GM23338 (cell line): ENCODE measurements at regions not wholly inside any gene's neighbourhood (a gene's known extent, or its start where the extent isn't known, plus 50 kb on each side); places are given as distances from the start of the nearest gene placed in this dataset.
"Not testable (repeated sequence)": the region's sequence is repeated elsewhere in the genome, so short reads cannot be mapped to it uniquely, and the experiment has no call there.

Experiments used
- ATAC-seq: fragments of 200-7000 bp; cut with Tn5 transposase; 3 replicates; pipeline ENCODE4 v1.9.1; 2020
- DNase-seq: peaks from one replicate; pipeline ENCODE4 v3.0.0-alpha.2; 2015; ENCODE audit warnings: low spot score
- H2AFZ ChIP-seq: fragments of 200-600 bp; sonication (generic); 2 replicates; pipeline ENCODE4 v1.8.0; 2016; ENCODE audit warnings: antibody characterized with exemption, mild to moderate bottlenecking, moderate library complexity
- H3F3A ChIP-seq: fragments of 200-600 bp; sonication (generic); replicated peaks from 2 replicates; pipeline ENCODE4 v1.8.0; 2017; ENCODE audit warnings: antibody characterized with exemption, mixed run types, low read depth
- H3K27ac ChIP-seq: fragments of 200-600 bp; sonication (generic); 2 replicates; pipeline ENCODE4 v1.6.1; 2016; ENCODE audit warnings: low read depth
- H3K27me3 ChIP-seq: fragments of 200-600 bp; sonication (generic); 2 replicates; pipeline ENCODE4 v1.8.0; 2016; ENCODE audit warnings: mild to moderate bottlenecking, mixed run types, moderate library complexity; ENCODE audit not compliant: insufficient read depth
- H3K36me3 ChIP-seq: fragments of 200-600 bp; sonication (generic); 2 replicates; pipeline ENCODE4 v1.8.0; 2016; ENCODE audit warnings: mild to moderate bottlenecking; ENCODE audit not compliant: insufficient read depth
- H3K4me1 ChIP-seq: fragments of 200-600 bp; sonication (generic); 2 replicates; pipeline ENCODE4 v1.8.0; 2016; ENCODE audit warnings: mild to moderate bottlenecking, moderate library complexity; ENCODE audit not compliant: insufficient read depth
- H3K4me2 ChIP-seq: fragments of 200-600 bp; sonication (generic); 2 replicates; pipeline ENCODE4 v1.7.1; 2017; ENCODE audit warnings: mixed run types
- H3K4me3 ChIP-seq: fragments of 200-600 bp; sonication (generic); 2 replicates; pipeline ENCODE4 v1.6.1; 2016; ENCODE audit warnings: mixed run types
- H3K79me2 ChIP-seq: fragments of 200-600 bp; sonication (generic); replicated peaks from 2 replicates; pipeline ENCODE4 v1.8.0; 2017; ENCODE audit warnings: mild to moderate bottlenecking; ENCODE audit not compliant: insufficient read depth
- H3K9me2 ChIP-seq: fragments of 200-600 bp; sonication (generic); 2 replicates; pipeline ENCODE4 v1.8.0; 2017; ENCODE audit not compliant: insufficient read depth
- H4K20me1 ChIP-seq: fragments of 200-600 bp; sonication (generic); replicated peaks from 2 replicates; pipeline ENCODE4 v1.8.0; 2017; ENCODE audit warnings: mild to moderate bottlenecking; ENCODE audit not compliant: insufficient read depth
- H3K27ac Mint-ChIP-seq: 2 replicates; pipeline ENCODE4 v1.8.0; 2020; ENCODE audit warnings: inconsistent platforms, mild to moderate bottlenecking, moderate library complexity, mixed read lengths
- H3K27me3 Mint-ChIP-seq: 3 replicates; pipeline ENCODE4 v1.8.0; 2022; ENCODE audit warnings: low read depth, mild to moderate bottlenecking, moderate library complexity, mixed read lengths, inconsistent platforms; ENCODE audit not compliant: insufficient read depth, poor library complexity
- H3K36me3 Mint-ChIP-seq: 3 replicates; pipeline ENCODE4 v1.8.0; 2021; ENCODE audit warnings: low read depth, mild to moderate bottlenecking, inconsistent platforms, moderate library complexity, mixed read lengths
- H3K4me1 Mint-ChIP-seq: 3 replicates; pipeline ENCODE4 v1.8.0; 2020; ENCODE audit warnings: mild to moderate bottlenecking, inconsistent platforms, mixed read lengths
- H3K4me3 Mint-ChIP-seq: 3 replicates; pipeline ENCODE4 v1.8.0; 2021; ENCODE audit warnings: moderate library complexity, mild to moderate bottlenecking, inconsistent platforms, mixed read lengths
- H3K9me3 Mint-ChIP-seq: 3 replicates; pipeline ENCODE4 v1.8.0; 2020; ENCODE audit warnings: moderate library complexity, mild to moderate bottlenecking, inconsistent platforms, mixed read lengths
- CREB1 ChIP-seq: fragments of 250-450 bp; sonication (Bioruptor Pico); IDR thresholded peaks from 2 replicates; pipeline ENCODE4 v1.5.0; 2020; ENCODE audit warnings: low read depth, mild to moderate bottlenecking, moderate library complexity
- CTCF ChIP-seq, 2 experiments: fragments of 200-600 bp in 1 of 2; sonication (generic) in 1 of 2; conservative IDR thresholded peaks; 2 replicates each; pipeline versions ENCODE4 v1.5.1 to v1.6.1; 2016 to 2017; ENCODE audit warnings: antibody characterized with exemption in 2 of 2, low read depth in 2 of 2, mild to moderate bottlenecking in 2 of 2, moderate library complexity in 1 of 2
- ETS1 ChIP-seq: IDR thresholded peaks from 2 replicates; pipeline ENCODE4 v1.6.1; 2016; ENCODE audit warnings: antibody characterized with exemption
- EZH2 ChIP-seq: fragments of 200-600 bp; sonication (generic); IDR thresholded peaks from one replicate; pipeline ENCODE4 v1.8.0; 2017; ENCODE audit warnings: antibody characterized with exemption, mild to moderate bottlenecking, low read depth; ENCODE audit not compliant: unreplicated experiment
- EZH2phosphoT487 ChIP-seq: fragments of 200-600 bp; sonication (generic); IDR thresholded peaks from one replicate; pipeline ENCODE4 v1.8.1; 2018; ENCODE audit warnings: antibody characterized with exemption; ENCODE audit not compliant: unreplicated experiment
- JUNB ChIP-seq: IDR thresholded peaks from one replicate; pipeline ENCODE4 v1.6.1; 2016; ENCODE audit warnings: antibody characterized with exemption; ENCODE audit not compliant: unreplicated experiment
- NANOG ChIP-seq: IDR thresholded peaks from 2 replicates; pipeline ENCODE4 v1.6.1; 2016; ENCODE audit warnings: antibody characterized with exemption, borderline replicate concordance
- ZNF114 ChIP-seq: fragments of 250-450 bp; sonication (Bioruptor Pico); IDR thresholded peaks from 2 replicates; pipeline ENCODE4 v1.5.0; 2020; ENCODE audit warnings: mild to moderate bottlenecking, moderate library complexity
- ZNF331 ChIP-seq: fragments of 250-450 bp; sonication (Bioruptor Pico); IDR thresholded peaks from 2 replicates; pipeline ENCODE4 v1.5.0; 2020; ENCODE audit warnings: low read depth, mild to moderate bottlenecking, moderate library complexity

- DNase-seq = peak; percentile 11
- Histone ChIP-seq H3K79me2 (no peaks in the 10 kb centered on the region), H2AFZ (peak overlapping the region; percentile 69), H4K20me1 (no peaks in the 10 kb centered on the region), H3K4me2 (no peak overlapping the region), H3K9me2 (no peaks in the 10 kb centered on the region), H3K36me3 (no peaks in the 10 kb centered on the region), H3F3A (0 out of 2 replicates have a peak, but pooled peaks cover 4% of the 10 kb centered on the region), H3K4me1 (peaks cover 5% of the 10 kb centered on the region; the same call in 1 of the 2 replicates), H3K27ac (no peak overlapping the region), H3K4me3 (no peak overlapping the region), H3K27me3 (no peaks in the 10 kb centered on the region)
- H3K4me1 Mint-ChIP-seq = peaks cover 7% of the 10 kb centered on the region; the same call in 2 of the 3 replicates
- no peaks in the 10 kb centered on the region for H3K27me3 Mint-ChIP-seq
- H3K27ac Mint-ChIP-seq = peak overlapping the region; percentile 12; the same call in 1 of the 2 replicates
- no peak overlapping the region for H3K4me3 Mint-ChIP-seq
- TF ChIP-seq ZNF331 (CRISPR knock-in tag) = no peak
- peaks cover 11% of the 10 kb centered on the region for H3K9me3 Mint-ChIP-seq
- no peak for ATAC-seq
- H3K36me3 Mint-ChIP-seq = peaks cover 5% of the 10 kb centered on the region; the same call in 1 of the 3 replicates
Observed at GRCh38 chr16:9016824-9017223, 53.1 kb upstream of the USP7 start.

- no peak overlapping the region for H3K4me3 ChIP-seq
- ATAC-seq (no peak), DNase-seq (peak; percentile 6)
- peaks cover 2% of the 10 kb centered on the region for H3K27me3 Mint-ChIP-seq
- no peaks in the 10 kb centered on the region for H3K27me3 ChIP-seq
- H3K4me1 ChIP-seq = no peaks in the 10 kb centered on the region
- H3K4me3 Mint-ChIP-seq = no peak overlapping the region
- no peaks in the 10 kb centered on the region for H3K9me3 Mint-ChIP-seq
- H3K27ac Mint-ChIP-seq = no peak overlapping the region
- no peak overlapping the region for H2AFZ ChIP-seq
- H3K36me3 ChIP-seq = no peaks in the 10 kb centered on the region
- no peaks in the 10 kb centered on the region; the same call in 1 of the 2 replicates for H3K9me2 ChIP-seq
- no peaks in the 10 kb centered on the region for H3K79me2 ChIP-seq
- no peaks in the 10 kb centered on the region for H3K36me3 Mint-ChIP-seq
- 0 out of 2 replicates have a peak, but pooled peaks cover 3% of the 10 kb centered on the region for H3F3A ChIP-seq
- H3K4me1 Mint-ChIP-seq = peaks cover 5% of the 10 kb centered on the region; the same call in 1 of the 3 replicates
- no peak overlapping the region for H3K27ac ChIP-seq
- no peak for TF ChIP-seq ETS1
- TF ChIP-seq ZNF331 (CRISPR knock-in tag) = no peak
- TF ChIP-seq NANOG = no peak
- no peak for TF ChIP-seq ZNF114 (CRISPR knock-in tag)
- TF ChIP-seq EZH2 = no peak
- TF ChIP-seq CTCF (conservative IDR thresholded peaks at IDR 0.05; ENCODE audit: low read depth in 2 of 2) = no peak
- TF ChIP-seq EZH2phosphoT487 = no peak
- TF ChIP-seq CREB1 (CRISPR knock-in tag) = no peak
- no peak for TF ChIP-seq JUNB
- no peak overlapping the region for H3K4me2 ChIP-seq
- H4K20me1 ChIP-seq = no peaks in the 10 kb centered on the region
Observed at GRCh38 chr16:9027070-9027799, 63.5 kb upstream of the USP7 start.

- H3K27me3 Mint-ChIP-seq, H3K4me3 Mint-ChIP-seq, H3K36me3 ChIP-seq: not testable (repeated sequence)
Observed at GRCh38 chr16:9028491-9028890, 63.0 kb upstream of the HAPSTR1 start.

More at GRCh38 chr16:9028491-9028890, 63.0 kb upstream of the HAPSTR1 start:
- not testable (repeated sequence) for H3K9me2 ChIP-seq, H3K79me2 ChIP-seq, H3K4me1 Mint-ChIP-seq, DNase-seq, H3K27ac Mint-ChIP-seq, H3K36me3 Mint-ChIP-seq, H3F3A ChIP-seq, H3K4me1 ChIP-seq, H2AFZ ChIP-seq, H3K27me3 ChIP-seq, H3K4me2 ChIP-seq, ATAC-seq, H4K20me1 ChIP-seq, H3K9me3 Mint-ChIP-seq, H3K27ac ChIP-seq, H3K4me3 ChIP-seq
